ENCODE measurements at regions not wholly inside any gene's neighbourhood (a gene's known extent, or its start where the extent isn't known, plus 50 kb on each side); places are given as distances from the start of the nearest gene placed in this dataset.
"Not testable (repeated sequence)": the region's sequence is repeated elsewhere in the genome, so short reads cannot be mapped to it uniquely, and the experiment has no call there.

GRCh38 chr6:75031102-75031501 is 174.8 kb downstream of the COL12A1 start:
- BruUV-seq (replicated peaks); H3K4me1 Mint-ChIP-seq (ENCODE audit: insufficient read depth, unreplicated experiment); H3K36me3 Mint-ChIP-seq (ENCODE audit: insufficient read depth, unreplicated experiment); H3K4me3 Mint-ChIP-seq (ENCODE audit: unreplicated experiment); intact Hi-C loops (cut with micrococcal nuclease); POLR2A ChIA-PET; DNase-seq (ENCODE audit: unreplicated experiment); H3K27ac Mint-ChIP-seq (ENCODE audit: low read depth, unreplicated experiment); H3K9me3 Mint-ChIP-seq (ENCODE audit: unreplicated experiment); H3K27me3 Mint-ChIP-seq (ENCODE audit: insufficient read depth, unreplicated experiment); CTCF ChIA-PET: not testable (repeated sequence)

- Mint-ChIP-seq H3K27me3 (ENCODE audit: insufficient read depth, unreplicated experiment) (no peaks in the 10 kb centered on the region), H3K4me1 (ENCODE audit: insufficient read depth, unreplicated experiment) (no peaks in the 10 kb centered on the region), H3K4me3 (ENCODE audit: unreplicated experiment) (no peak overlapping the region), H3K36me3 (ENCODE audit: insufficient read depth, unreplicated experiment) (no peaks in the 10 kb centered on the region), H3K27ac (ENCODE audit: low read depth, unreplicated experiment) (no peak overlapping the region), H3K9me3 (ENCODE audit: unreplicated experiment) (no peaks in the 10 kb centered on the region)
- no peak for TF ChIP-seq CTCF (IDR thresholded peaks at IDR 0.05; ENCODE audit: unreplicated experiment)
- ChIA-PET POLR2A (no interaction called here), CTCF (interaction anchor here (0.6 to 1.1 kb wide), 2 partner anchors 82 to 172 kb away, joined by 3 read pairs; no protein-coding TSS in a partner anchor)
- BruUV-seq (replicated peaks) = no TSS peak
- no peak for DNase-seq (ENCODE audit: unreplicated experiment)
- intact Hi-C loops (cut with micrococcal nuclease) = no loop called here
Observed at GRCh38 chr6:75029333-75029732, 176.5 kb downstream of the COL12A1 start.

- H3K4me1 Mint-ChIP-seq (ENCODE audit: insufficient read depth, unreplicated experiment) = no peaks in the 10 kb centered on the region
- intact Hi-C loops (cut with micrococcal nuclease) = no loop called here
- no peak overlapping the region for H3K27ac Mint-ChIP-seq (ENCODE audit: low read depth, unreplicated experiment)
- ChIA-PET POLR2A (no interaction called here), CTCF (no interaction called here)
- TF ChIP-seq CTCF (IDR thresholded peaks at IDR 0.05; ENCODE audit: unreplicated experiment) = no peak
- no peaks in the 10 kb centered on the region for H3K9me3 Mint-ChIP-seq (ENCODE audit: unreplicated experiment)
- no peaks in the 10 kb centered on the region for H3K27me3 Mint-ChIP-seq (ENCODE audit: insufficient read depth, unreplicated experiment)
- no peak for DNase-seq (ENCODE audit: unreplicated experiment)
- BruUV-seq (replicated peaks) = no TSS peak
- no peaks in the 10 kb centered on the region for H3K36me3 Mint-ChIP-seq (ENCODE audit: insufficient read depth, unreplicated experiment)
- H3K4me3 Mint-ChIP-seq (ENCODE audit: unreplicated experiment) = no peak overlapping the region
Observed at GRCh38 chr6:75025371-75025770, 180.5 kb downstream of the COL12A1 start.

- Mint-ChIP-seq H3K36me3 (ENCODE audit: insufficient read depth, unreplicated experiment) (no peaks in the 10 kb centered on the region), H3K27me3 (ENCODE audit: insufficient read depth, unreplicated experiment) (no peaks in the 10 kb centered on the region), H3K9me3 (ENCODE audit: unreplicated experiment) (no peaks in the 10 kb centered on the region), H3K4me3 (ENCODE audit: unreplicated experiment) (no peak overlapping the region), H3K4me1 (ENCODE audit: insufficient read depth, unreplicated experiment) (no peaks in the 10 kb centered on the region), H3K27ac (ENCODE audit: low read depth, unreplicated experiment) (no peak overlapping the region)
- ChIA-PET POLR2A (no interaction called here), CTCF (no interaction called here)
- intact Hi-C loops (cut with micrococcal nuclease) = no loop called here
- no peak for TF ChIP-seq CTCF (IDR thresholded peaks at IDR 0.05; ENCODE audit: unreplicated experiment)
- no TSS peak for BruUV-seq (replicated peaks)
- no peak for DNase-seq (ENCODE audit: unreplicated experiment)
Observed at GRCh38 chr6:75024828-75025227, 181.0 kb downstream of the COL12A1 start.

GRCh38 chr6:75023634-75024033 is 182.2 kb downstream of the COL12A1 start:
- intact Hi-C loops (cut with micrococcal nuclease) = no loop called here
- Mint-ChIP-seq H3K4me1 (ENCODE audit: insufficient read depth, unreplicated experiment) (no peaks in the 10 kb centered on the region), H3K9me3 (ENCODE audit: unreplicated experiment) (peaks cover 6% of the 10 kb centered on the region), H3K4me3 (ENCODE audit: unreplicated experiment) (no peak overlapping the region), H3K27me3 (ENCODE audit: insufficient read depth, unreplicated experiment) (no peaks in the 10 kb centered on the region), H3K36me3 (ENCODE audit: insufficient read depth, unreplicated experiment) (no peaks in the 10 kb centered on the region), H3K27ac (ENCODE audit: low read depth, unreplicated experiment) (no peak overlapping the region)
- BruUV-seq (replicated peaks) = no TSS peak
- DNase-seq (ENCODE audit: unreplicated experiment) = no peak
- ChIA-PET POLR2A (no interaction called here), CTCF (interaction anchor here (0.7 kb wide), 1 partner anchor 115 kb away, joined by 3 read pairs; no protein-coding TSS in a partner anchor)
- no peak for TF ChIP-seq CTCF (IDR thresholded peaks at IDR 0.05; ENCODE audit: unreplicated experiment)
